DMS153 treated with DMSO at 0.1 percent for 48 hours (cell line): ENCODE measurements at regions not wholly inside any gene's neighbourhood (a gene's known extent, or its start where the extent isn't known, plus 50 kb on each side); places are given as distances from the start of the nearest gene placed in this dataset.
"Not testable (repeated sequence)": the region's sequence is repeated elsewhere in the genome, so short reads cannot be mapped to it uniquely, and the experiment has no call there.

Experiments
- DNase-seq: peaks from one replicate; lab custom pipeline; 2025; ENCODE audit not compliant: unreplicated experiment; lab: John Stamatoyannopoulos, UW

DNA sequence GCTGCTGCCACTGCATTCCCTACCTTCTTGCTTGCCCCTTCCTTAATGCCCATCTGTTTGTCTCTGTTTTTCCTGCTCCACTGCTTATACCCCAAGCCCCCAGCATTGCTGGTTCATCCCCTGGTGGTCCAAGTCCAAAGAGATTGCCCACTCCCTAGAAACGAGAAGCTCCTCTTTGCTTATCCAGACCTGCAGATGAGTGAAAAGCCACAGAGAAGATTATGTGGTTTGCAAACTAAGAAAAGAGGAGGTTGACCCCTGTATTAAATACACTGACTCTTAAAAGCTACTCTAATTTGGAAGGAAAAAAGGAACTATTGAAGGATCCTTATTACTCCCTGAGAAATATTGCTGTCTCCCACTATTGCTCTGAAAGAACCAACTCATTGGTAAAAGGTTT lies 146.8 kb upstream of the RAB4A start:
- DNase-seq: no peak

DNA sequence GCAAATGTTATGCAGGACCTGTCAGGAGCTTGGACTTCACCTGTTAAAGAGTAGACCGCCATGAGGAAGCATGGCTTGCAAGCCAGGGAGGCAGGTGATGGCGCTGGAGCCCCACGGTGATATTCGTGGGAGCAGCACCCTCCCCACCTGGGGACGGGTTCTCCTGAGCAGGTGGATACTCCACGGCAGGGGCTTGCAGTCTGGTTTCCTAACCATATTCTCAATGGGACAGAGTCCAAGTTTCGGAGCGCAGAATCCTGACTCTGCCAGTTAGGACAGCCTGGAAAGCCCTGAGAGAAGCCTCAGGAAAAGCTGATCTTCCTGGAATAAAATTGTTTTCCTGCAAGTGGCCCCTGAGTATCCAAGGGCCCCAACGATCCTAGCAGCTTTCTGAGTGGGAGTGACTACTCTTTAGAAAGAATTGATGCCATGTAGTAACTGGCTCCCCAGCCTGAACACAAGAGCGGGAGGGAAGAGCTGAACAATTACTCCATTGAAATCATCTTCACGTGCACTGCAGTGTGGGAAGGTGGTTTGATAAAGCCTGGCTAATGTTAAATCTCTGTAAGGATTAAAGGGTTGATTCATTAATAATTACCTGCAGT lies 146.3 kb upstream of the RAB4A start:
- no peak for DNase-seq

GRCh38 chr1:229127301-229127700 lies 143.6 kb upstream of the RAB4A start:
- no peak for DNase-seq

DNA sequence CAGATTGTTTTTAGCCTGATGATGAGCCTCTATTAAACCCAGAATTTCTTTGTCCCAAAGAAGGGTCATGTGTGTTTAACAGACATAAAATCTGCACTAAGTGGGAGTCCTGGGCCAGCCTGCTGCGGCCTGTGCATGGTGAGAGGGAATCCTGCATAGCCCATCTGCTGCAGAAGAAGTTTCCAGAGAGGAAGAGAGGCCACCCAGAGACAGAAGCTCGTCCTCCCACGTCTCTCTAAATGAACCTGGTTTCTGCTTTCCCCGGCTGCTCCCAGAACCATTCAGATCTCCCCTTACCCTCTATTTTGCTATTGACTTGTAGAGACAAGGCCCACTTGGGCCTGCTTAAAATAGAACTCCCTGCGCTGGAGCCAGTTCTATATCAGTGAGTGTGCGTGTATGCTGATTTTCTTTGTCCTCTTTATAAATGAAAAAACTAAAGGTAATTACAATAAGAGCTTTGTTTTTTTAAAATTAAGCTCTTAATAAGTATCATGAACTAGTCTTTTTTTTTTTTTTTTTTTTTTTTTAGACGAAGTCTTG lies 142.8 kb upstream of the RAB4A start:
- DNase-seq: no peak

- no peak for DNase-seq
These were observed 141.4 kb upstream of the RAB4A start for GRCh38 chr1:229129301-229130027.

- DNase-seq: no peak
These were observed 140.8 kb upstream of the RAB4A start for GRCh38 chr1:229130028-229130668.

DNA sequence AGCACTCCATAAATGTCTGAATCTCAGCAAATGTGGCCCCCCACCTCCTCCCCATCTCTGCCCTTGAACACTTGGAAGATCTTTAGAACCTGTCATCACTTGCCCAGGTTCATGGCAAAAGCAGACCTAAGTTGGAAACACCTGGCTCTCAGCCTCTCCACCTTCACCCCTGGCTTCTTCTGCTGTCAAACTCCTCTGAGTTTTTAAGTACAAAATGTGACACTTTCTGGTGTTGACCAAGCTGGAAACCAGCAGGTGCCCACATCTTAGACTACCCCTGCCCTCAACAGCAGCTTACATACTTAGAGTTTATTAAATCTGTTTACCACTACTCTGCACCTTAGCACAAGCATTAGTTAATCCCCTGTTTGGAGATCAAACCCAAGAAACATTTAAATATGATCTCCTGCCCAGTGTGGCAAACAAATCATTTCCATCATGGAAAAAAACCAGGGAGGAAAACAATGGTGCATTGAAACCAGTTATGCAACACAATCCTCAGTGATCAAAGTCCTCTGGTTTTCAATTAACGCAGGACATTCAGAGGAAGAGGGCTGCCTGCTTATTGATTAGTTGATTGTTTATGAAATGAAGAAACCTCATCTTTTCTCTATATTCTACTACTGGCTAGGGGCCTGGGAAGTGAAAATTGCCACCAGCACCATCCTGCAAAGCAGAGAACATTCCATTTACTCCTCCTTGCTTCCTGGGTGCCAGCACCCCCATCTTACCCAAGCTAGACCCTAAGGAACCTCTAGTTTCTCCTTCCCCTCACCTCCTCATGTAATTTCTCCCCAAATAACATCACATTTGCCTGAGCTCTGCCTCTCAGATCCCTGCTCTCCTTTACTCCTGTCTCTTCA lies 139.4 kb upstream of the RAB4A start:
- no peak for DNase-seq

DNA sequence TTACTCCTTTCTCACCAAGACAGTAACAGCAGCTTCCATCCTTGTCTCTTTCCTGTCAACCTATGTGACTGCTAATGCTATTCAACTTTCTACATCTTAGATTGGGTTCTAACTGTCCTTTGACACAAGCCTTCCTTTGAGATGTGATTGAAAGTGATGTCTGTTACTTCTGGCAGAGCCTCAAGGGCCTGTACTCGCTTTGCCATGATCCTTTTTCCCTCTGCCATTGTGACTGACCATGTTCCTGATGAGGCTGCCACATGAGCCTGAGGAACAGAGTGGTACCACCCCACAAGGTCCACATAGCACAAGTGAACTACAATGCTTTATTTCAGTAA lies 138.8 kb upstream of the RAB4A start:
- no peak for DNase-seq

DNA sequence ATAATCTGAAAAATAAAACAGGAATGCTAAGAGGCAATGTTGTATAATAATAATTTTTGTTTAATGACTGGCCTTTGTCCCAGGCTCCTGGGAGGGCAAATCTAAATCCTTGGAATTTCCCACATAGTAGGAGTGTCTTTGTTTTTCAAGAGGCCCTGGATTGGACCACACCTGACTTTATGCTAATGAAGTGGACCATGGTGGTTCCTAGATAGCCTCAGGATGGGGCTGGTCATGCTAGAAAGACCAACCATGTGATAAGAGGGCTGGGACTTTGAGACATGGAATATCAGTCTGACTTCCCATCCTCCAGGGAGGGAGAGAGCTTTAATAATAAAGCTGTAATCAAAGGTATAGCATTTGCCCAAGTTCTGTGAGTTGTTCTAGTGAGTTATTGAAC lies 138.2 kb upstream of the RAB4A start:
- DNase-seq: no peak

GRCh38 chr1:229133151-229133550 lies 137.8 kb upstream of the RAB4A start:
- no peak for DNase-seq

DNA sequence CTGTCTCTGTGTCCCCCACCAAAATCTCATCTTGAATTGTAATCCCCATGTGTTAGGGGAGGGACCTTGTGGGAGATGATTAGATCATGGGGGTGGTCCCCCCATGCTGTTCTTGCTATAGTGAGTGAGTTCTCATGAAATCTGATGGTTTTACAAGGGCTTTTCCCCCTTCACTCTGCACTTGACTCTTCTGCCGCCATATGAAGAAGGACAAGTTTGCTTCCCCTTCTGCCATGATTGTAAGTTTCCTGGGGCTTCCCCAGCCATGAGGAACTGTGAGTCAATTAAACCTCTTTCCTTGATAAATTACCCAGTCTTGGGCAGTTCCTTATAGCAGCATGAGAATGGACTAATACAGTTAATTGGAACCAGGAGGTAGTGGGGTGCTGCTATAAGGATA lies 137.1 kb upstream of the RAB4A start:
- DNase-seq: no peak

- DNase-seq: not testable (repeated sequence)
These were observed 136.3 kb upstream of the RAB4A start for GRCh38 chr1:229134381-229135217.

GRCh38 chr1:229135773-229136172 lies 135.1 kb upstream of the RAB4A start:
- no peak for DNase-seq

DNA sequence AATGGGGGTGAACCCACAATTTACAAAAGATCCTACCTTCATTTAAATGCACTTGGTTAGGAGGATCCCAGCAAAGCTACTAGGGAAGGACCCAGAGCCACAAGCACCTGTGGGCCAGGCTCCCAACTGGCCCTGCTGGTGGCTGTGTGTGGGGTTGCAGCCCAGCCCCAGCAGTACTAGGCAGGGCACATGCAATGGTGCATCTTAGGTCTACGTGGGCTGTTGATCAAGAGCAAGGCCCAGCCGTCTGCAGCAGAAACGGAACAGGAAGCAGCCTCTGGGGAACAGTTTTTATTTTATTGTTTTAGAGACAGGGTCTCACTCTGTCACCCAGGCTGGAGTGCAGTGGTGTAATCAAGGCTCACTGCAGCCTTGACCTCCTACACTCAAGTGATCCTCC lies 134.1 kb upstream of the RAB4A start:
- no peak for DNase-seq

DNA sequence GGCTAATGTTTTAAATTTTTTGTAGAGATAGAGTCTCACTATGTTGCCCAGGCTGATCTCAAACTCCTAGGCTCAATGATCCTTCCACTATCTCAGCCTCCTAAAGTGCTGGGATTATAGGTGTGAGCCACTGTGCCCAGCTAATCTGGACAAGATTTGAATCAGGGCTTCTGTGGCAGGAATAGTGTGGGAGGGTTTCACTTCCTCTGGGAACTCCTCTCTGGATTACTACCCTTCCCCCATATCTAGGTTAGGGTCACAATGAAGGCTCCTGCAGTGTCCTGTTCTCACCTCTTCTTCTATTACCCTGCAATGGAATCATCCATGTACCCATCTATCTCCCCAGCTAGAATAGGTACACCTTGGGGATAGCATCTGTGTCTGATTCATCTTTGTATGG lies 133.6 kb upstream of the RAB4A start:
- DNase-seq: no peak

DNA sequence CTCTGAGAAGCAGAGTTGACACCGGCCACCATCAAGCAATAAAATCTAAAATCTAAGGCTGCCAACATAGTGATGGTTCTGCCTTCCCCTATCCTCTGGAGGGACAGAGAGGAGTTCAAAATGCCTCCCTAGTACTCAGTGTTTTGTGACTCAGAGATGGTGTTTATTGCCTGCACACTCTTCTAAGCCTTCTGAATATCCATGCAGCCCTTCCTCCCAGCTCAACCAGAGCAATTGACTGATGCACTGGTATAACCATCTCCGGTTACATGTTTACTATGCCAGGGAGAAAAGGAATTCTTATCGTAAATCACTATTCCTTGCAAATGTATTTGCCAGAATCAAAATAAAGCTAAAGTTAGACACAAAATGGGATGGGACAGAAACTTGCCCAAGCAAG lies 132.9 kb upstream of the RAB4A start:
- DNase-seq: no peak

DNA sequence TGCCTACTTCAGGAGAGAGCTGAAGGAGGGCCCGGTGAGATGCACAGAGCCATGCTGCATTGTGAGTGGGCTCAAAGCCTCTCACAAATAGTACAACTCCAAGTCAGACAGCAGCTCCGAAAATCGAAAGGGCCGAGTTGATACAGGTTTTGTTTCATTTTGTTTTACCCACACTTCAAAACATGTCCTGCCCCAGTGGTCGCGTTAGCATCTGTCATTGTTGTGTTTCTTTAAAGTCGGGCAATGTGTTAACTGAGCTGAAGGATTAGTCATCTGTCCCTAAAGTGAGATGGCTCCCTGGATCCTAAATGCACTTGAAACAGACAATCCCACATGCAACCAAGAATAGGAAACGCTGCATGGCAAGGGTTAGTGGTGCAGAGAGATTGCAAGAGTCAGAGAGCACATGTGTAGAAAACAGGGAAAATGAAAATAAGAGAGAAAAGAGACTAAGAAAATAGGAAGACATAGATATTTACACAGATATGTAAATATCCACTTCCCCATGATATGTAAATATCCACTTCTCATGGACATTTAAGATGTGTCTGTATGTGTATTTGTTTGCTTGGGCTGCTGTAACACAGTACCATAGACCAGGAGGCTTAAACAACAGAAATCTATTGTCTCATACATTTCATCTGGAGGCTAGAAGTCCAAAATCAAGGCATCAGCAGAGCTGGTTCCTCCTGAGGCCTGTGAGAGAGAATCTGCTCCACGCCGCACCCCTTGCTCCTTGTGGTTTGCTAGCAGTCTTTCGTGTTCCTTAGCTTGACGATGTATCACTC lies 131.4 kb upstream of the RAB4A start:
- DNase-seq: no peak

GRCh38 chr1:229140119-229140396 lies 130.9 kb upstream of the RAB4A start:
- DNase-seq: no peak

- no peak for DNase-seq
These were observed 129.6 kb upstream of the RAB4A start for GRCh38 chr1:229141271-229141670.
